Transverse colon (tissue), 4 donors: ENCODE measurements at regions not wholly inside any gene's neighbourhood (a gene's known extent, or its start where the extent isn't known, plus 50 kb on each side); places are given as distances from the start of the nearest gene placed in this dataset.

Experiments used
- DNase-seq: peaks from one replicate; pipeline ENCODE4 v3.0.0-alpha.2; 2019
- H3K27ac ChIP-seq, 4 donors: fragments of 200-600 bp; sonication (generic); 2 replicates each; pipeline ENCODE4 v1.5.1; 2016 to 2018; ENCODE audit warnings: inconsistent platforms in 4 of 4
- H3K27me3 ChIP-seq: fragments of 200-600 bp; sonication (generic); 2 replicates; pipeline ENCODE4 v1.5.1; 2017; ENCODE audit warnings: inconsistent platforms
- H3K36me3 ChIP-seq, 4 donors: fragments of 200-600 bp; sonication (generic); 2 replicates each; pipeline ENCODE4 v1.5.1; 2017 to 2019; ENCODE audit warnings: inconsistent platforms in 4 of 4
- H3K4me1 ChIP-seq, 4 donors: fragments of 200-600 bp; sonication (generic); 2 replicates each; pipeline ENCODE4 v1.5.1; 2017 to 2020; ENCODE audit warnings: inconsistent platforms in 4 of 4
- H3K4me3 ChIP-seq, 4 donors: fragments of 200-600 bp; sonication (generic); 1 replicate in 1 of 4; 2 replicates in 3 of 4; pipeline versions ENCODE4 v1.5.1 to v1.6.1; 2017 to 2019; ENCODE audit warnings: inconsistent platforms in 4 of 4
- H3K9me3 ChIP-seq, 2 donors: fragments of 200-600 bp; sonication (generic); 2 replicates each; pipeline ENCODE4 v1.5.1; 2017 to 2019; ENCODE audit warnings: inconsistent platforms in 2 of 2
- EP300 ChIP-seq: sonication (generic); formaldehyde crosslinking; IDR thresholded peaks from one replicate; pipeline ENCODE4 v1.6.1; 2017; ENCODE audit warnings: antibody characterized with exemption, low read depth
- POLR2A ChIP-seq: fragments of 450-650 bp; IDR thresholded peaks from one replicate; pipeline ENCODE4 v1.6.1; 2016; ENCODE audit warnings: antibody characterized with exemption, mild to moderate bottlenecking, moderate library complexity
- POLR2AphosphoS5 ChIP-seq, 3 donors: sonication (generic); formaldehyde crosslinking; IDR thresholded peaks; one replicate each; pipeline ENCODE4 v1.6.1; 2016; ENCODE audit warnings: antibody characterized with exemption in 3 of 3
- WGBS, 2 donors: methylation state at CpG; one replicate each; pipeline ENCODE4 v1.1.5; 2018; ENCODE audit warnings: low coverage in 1 of 2; 5-methylcytosine and 5-hydroxymethylcytosine counted together
- in situ Hi-C, 4 donors: fragments of 200-750 bp; cut with MboI; loops; one replicate each; pipeline versions ENCODE4 v1.15.0 to v1.15.1; 2017; ENCODE audit warnings: low sequenced_read_pairs in 3 of 4, low pct_ligation_motif_present in 1 of 4, low pct_unique_long_range_greater_than_20kb in 1 of 4
- intact Hi-C: fragments of 100-400 bp; cut with DNase I; formaldehyde crosslinking; loops from one replicate; pipeline ENCODE4 v1.15.1; 2023; ENCODE audit warnings: low total_unique reads
- TF ChIP-seq, protein P1 (sequence below), 5 experiments: fragments of 200-600 bp in 3 of 5; fragments of 450-650 bp in 2 of 5; sonication (generic) in 3 of 5; IDR thresholded peaks; 1 replicate in 2 of 5; 2 replicates in 3 of 5; pipeline ENCODE4 v1.5.1; 2016 to 2017; ENCODE audit warnings: antibody characterized with exemption in 5 of 5, inconsistent platforms in 3 of 5, mild to moderate bottlenecking in 2 of 5, moderate library complexity in 1 of 5

DNA sequence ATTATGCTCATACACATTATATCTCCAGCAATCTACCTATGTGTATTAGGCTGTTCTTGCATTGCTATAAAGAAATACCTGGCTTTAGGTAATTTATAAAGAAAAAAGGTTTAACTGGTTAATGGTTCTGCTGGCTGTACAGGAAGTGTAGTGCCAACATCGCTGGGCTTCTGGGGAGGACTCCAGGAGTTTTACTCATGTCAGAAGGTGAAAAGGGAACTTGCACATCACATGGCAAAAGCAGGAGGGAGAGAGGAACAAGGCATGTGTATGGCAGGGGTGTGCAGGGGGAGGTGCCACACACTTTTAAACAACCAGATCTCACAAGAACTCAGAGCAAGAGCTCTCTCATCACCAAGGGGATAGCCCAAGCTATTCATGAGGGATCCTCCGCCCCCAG is 715.4 kb upstream of the ZEB2 start:
- 78 to 79% methylated on average over 1 to 2 of the region's 2 CpGs for WGBS, 2 donors
- no peak for TF ChIP-seq POLR2A
- no peak for TF ChIP-seq EP300
- TF ChIP-seq POLR2AphosphoS5 (IDR thresholded peaks at IDR 0.05): no peak
- Histone ChIP-seq H3K36me3 (no peaks in the 10 kb centered on the region), H3K4me1 (no peaks in the 10 kb centered on the region), H3K27me3 (no peaks in the 10 kb centered on the region), H3K4me3 (no peak overlapping the region), H3K9me3 (no peaks in the 10 kb centered on the region), H3K27ac (no peak overlapping the region)
- intact Hi-C loops (no loop called here), in situ Hi-C loops (no loop called here)
- no peak for DNase-seq

DNA sequence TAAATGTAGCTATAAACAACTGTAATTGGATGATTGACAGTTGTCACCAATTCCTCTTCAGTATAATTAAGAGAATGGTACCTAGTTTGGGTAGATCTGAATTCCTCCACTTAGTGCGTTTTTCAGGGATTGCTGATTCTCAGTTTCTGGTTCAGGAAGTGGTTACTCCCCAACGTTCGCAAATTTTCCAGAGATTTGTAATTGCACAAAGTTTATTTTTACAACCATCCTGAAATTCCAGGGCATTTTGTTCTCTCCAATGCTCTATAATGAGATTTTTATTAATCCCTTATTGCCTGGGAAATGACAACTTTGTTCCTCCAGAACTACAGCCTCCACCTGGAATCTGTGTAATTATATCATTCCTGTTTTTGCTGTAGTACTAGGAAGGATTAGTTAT is 710.6 kb upstream of the ZEB2 start:
- Histone ChIP-seq H3K27ac (no peak overlapping the region), H3K27me3 (no peaks in the 10 kb centered on the region), H3K9me3 (no peaks in the 10 kb centered on the region), H3K4me3 (no peak overlapping the region), H3K4me1 (no peaks in the 10 kb centered on the region), H3K36me3 (no peaks in the 10 kb centered on the region)
- intact Hi-C loops (no loop called here), in situ Hi-C loops (no loop called here)
- WGBS, 2 donors: 79 to 93% methylated on average over 2 to 3 of the region's 3 CpGs
- DNase-seq: no peak
- TF ChIP-seq POLR2AphosphoS5 (IDR thresholded peaks at IDR 0.05) (no peak), EP300 (no peak), POLR2A (no peak)
- TF ChIP-seq, protein P1, sequence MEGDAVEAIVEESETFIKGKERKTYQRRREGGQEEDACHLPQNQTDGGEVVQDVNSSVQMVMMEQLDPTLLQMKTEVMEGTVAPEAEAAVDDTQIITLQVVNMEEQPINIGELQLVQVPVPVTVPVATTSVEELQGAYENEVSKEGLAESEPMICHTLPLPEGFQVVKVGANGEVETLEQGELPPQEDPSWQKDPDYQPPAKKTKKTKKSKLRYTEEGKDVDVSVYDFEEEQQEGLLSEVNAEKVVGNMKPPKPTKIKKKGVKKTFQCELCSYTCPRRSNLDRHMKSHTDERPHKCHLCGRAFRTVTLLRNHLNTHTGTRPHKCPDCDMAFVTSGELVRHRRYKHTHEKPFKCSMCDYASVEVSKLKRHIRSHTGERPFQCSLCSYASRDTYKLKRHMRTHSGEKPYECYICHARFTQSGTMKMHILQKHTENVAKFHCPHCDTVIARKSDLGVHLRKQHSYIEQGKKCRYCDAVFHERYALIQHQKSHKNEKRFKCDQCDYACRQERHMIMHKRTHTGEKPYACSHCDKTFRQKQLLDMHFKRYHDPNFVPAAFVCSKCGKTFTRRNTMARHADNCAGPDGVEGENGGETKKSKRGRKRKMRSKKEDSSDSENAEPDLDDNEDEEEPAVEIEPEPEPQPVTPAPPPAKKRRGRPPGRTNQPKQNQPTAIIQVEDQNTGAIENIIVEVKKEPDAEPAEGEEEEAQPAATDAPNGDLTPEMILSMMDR (IDR thresholded peaks at IDR 0.05): no peak

GRCh38 chr2:145228506-145228905 is 708.6 kb upstream of the ZEB2 start:
- H3K4me3 ChIP-seq: no peak overlapping the region
- intact Hi-C loops: no loop called here
- H3K36me3 ChIP-seq: no peaks in the 10 kb centered on the region
- no peak overlapping the region for H3K27ac ChIP-seq
- no peaks in the 10 kb centered on the region for H3K4me1 ChIP-seq
- 82 to 94% methylated on average over 3 to 5 of the region's 5 CpGs for WGBS, 2 donors
- no peaks in the 10 kb centered on the region for H3K27me3 ChIP-seq
- no peaks in the 10 kb centered on the region for H3K9me3 ChIP-seq
- in situ Hi-C loops: no loop called here
- TF ChIP-seq, protein P1 (IDR thresholded peaks at IDR 0.05): no peak
- TF ChIP-seq POLR2A (no peak), POLR2AphosphoS5 (IDR thresholded peaks at IDR 0.05) (no peak), EP300 (no peak)
- DNase-seq: no peak

GRCh38 chr2:145226901-145227300 is 707.0 kb upstream of the ZEB2 start:
- WGBS, 2 donors: 78 to 100% methylated on average over 1 of the region's 1 CpG
- no peaks in the 10 kb centered on the region for H3K27me3 ChIP-seq
- no peak overlapping the region for H3K4me3 ChIP-seq
- DNase-seq: no peak
- intact Hi-C loops (no loop called here), in situ Hi-C loops (no loop called here)
- no peak overlapping the region for H3K27ac ChIP-seq
- TF ChIP-seq POLR2AphosphoS5 (IDR thresholded peaks at IDR 0.05): no peak
- TF ChIP-seq, protein P1 (IDR thresholded peaks at IDR 0.05): no peak
- TF ChIP-seq EP300: no peak
- no peaks in the 10 kb centered on the region for H3K9me3 ChIP-seq
- no peaks in the 10 kb centered on the region for H3K4me1 ChIP-seq
- H3K36me3 ChIP-seq: no peaks in the 10 kb centered on the region

DNA sequence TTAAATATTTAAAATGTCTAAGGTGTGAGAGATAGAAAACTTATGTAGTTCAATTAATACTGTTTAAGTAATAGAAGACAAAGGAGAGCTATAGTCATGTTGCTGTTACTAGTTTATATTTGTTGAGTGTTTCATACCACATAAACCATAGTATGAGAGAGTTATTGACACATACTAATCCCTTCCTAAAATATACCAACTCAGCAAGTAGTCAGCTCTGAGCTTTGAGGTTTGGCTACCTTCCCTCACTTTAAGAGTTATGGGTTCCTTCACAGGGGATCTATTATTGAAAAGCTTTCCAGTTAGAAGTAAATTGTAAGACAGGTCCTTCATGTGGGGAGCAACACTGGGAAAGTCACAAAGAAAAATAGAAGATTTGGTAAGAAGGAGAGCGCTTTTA is 701.6 kb upstream of the ZEB2 start:
- intact Hi-C loops: no loop called here
- WGBS, 2 donors: 79 to 86% methylated on average over 1 of the region's 1 CpG

More for the DNA sequence above, 701.6 kb upstream of the ZEB2 start:
- TF ChIP-seq POLR2AphosphoS5 (IDR thresholded peaks at IDR 0.05) (no peak), POLR2A (no peak), EP300 (no peak)
- TF ChIP-seq, protein P1 (IDR thresholded peaks at IDR 0.05): no peak
- Histone ChIP-seq H3K27ac (no peak overlapping the region), H3K4me1 (no peaks in the 10 kb centered on the region), H3K36me3 (no peaks in the 10 kb centered on the region), H3K4me3 (no peak overlapping the region), H3K27me3 (no peaks in the 10 kb centered on the region), H3K9me3 (no peaks in the 10 kb centered on the region)
- no peak for DNase-seq
- in situ Hi-C loops: no loop called here
